K562 (cell line): ENCODE measurements at regions not wholly inside any gene's neighbourhood (a gene's known extent, or its start where the extent isn't known, plus 50 kb on each side); places are given as distances from the start of the nearest gene placed in this dataset.

Source experiments
- ATAC-seq: fragments of 200-7000 bp; cut with Tn5 transposase; 3 replicates; pipeline ENCODE4 v1.9.1; 2020; ENCODE audit warnings: moderate library complexity
- BruUV-seq: library from RNA; stranded (reverse); fragments of 400-500 nt; replicated peaks from 2 replicates; lab custom pipeline; 2021; lab: Mats Ljungman, UMichigan
- CTCF ChIA-PET: fragments of 300-600 bp; formaldehyde crosslinking; extraction: SDS; loops from one replicate; lab custom pipeline; 2021; ENCODE audit warnings: low intra/inter-chr PET ratio; lab: Yijun Ruan, JAX
- POLR2A ChIA-PET: fragments of 300-600, 350-650 bp; sonication (Branson Sonifier 250); formaldehyde crosslinking; extraction: SDS; loops from one replicate; lab custom pipeline; 2021; ENCODE audit warnings: antibody characterized with exemption, inconsistent platforms; lab: Yijun Ruan, JAX
- DNase-seq, 4 experiments: peaks; one replicate each; pipeline versions ENCODE4 v3.0.0 to v3.0.0-alpha.2; 2011 to 2018; ENCODE audit warnings: low spot score in 3 of 4, mixed read lengths in 3 of 4; ENCODE audit errors: extremely low read depth in 1 of 4
- FAIRE-seq: peaks from 2 replicates; lab custom pipeline; 2011; peaks lifted over from hg19 to GRCh38; lab: Jason Lieb, UNC
- H2AFZ ChIP-seq: 2 replicates; pipeline ENCODE4 v1.6.0; 2011; ENCODE audit warnings: low read depth, low read length, control low read depth, inconsistent platforms
- H3K27ac ChIP-seq: fragments of 200-600 bp; 3 replicates; pipeline ENCODE4 v1.8.0; 2011; ENCODE audit warnings: low read depth, mild to moderate bottlenecking, control low read depth, inconsistent platforms, low read length, moderate library complexity, mixed read lengths; ENCODE audit errors: extremely low read depth
- H3K27me3 ChIP-seq, 2 experiments: fragments of 300-600 bp in 1 of 2; 2 replicates in 1 of 2; 3 replicates in 1 of 2; pipeline versions ENCODE4 v1.6.0 to v1.8.0; 2011; ENCODE audit warnings: inconsistent platforms in 2 of 2, low read length in 2 of 2, mild to moderate bottlenecking in 1 of 2, mixed read lengths in 1 of 2, moderate library complexity in 1 of 2; ENCODE audit not compliant: control insufficient read depth in 2 of 2, insufficient read depth in 2 of 2
- H3K36me3 ChIP-seq: fragments of 300-600 bp; 3 replicates; pipeline ENCODE4 v1.8.0; 2011; ENCODE audit warnings: mild to moderate bottlenecking, low read length, inconsistent platforms; ENCODE audit not compliant: control insufficient read depth, insufficient read depth
- H3K4me1 ChIP-seq, 2 experiments: fragments of 200-600 bp in 1 of 2; replicated peaks in 1 of 2; 2 replicates in 1 of 2; 3 replicates in 1 of 2; pipeline versions ENCODE4 v1.5.1 to v1.8.0; 2011; ENCODE audit warnings: inconsistent platforms in 2 of 2, low read length in 2 of 2, mild to moderate bottlenecking in 1 of 2, mixed read lengths in 1 of 2, moderate library complexity in 1 of 2; ENCODE audit not compliant: control insufficient read depth in 2 of 2, insufficient read depth in 2 of 2
- H3K4me2 ChIP-seq: 2 replicates; pipeline ENCODE4 v1.6.1; 2011; ENCODE audit warnings: low read length, control low read depth, inconsistent platforms, mixed read lengths; ENCODE audit not compliant: insufficient read depth
- H3K4me3 ChIP-seq: fragments of 200-600 bp; sonication (generic), shearing (Covaris generic); 2 replicates; pipeline ENCODE4 v1.5.1; 2016; ENCODE audit warnings: control low read depth, inconsistent platforms
- H3K79me2 ChIP-seq: fragments of 200-600 bp; 3 replicates; pipeline ENCODE4 v1.8.0; 2011; ENCODE audit warnings: low read length, inconsistent platforms; ENCODE audit not compliant: control insufficient read depth, insufficient read depth
- H3K9ac ChIP-seq, 2 experiments: 2 replicates each; pipeline versions ENCODE4 v1.6.0 to v1.6.1; 2011; ENCODE audit warnings: low read depth in 2 of 2, low read length in 2 of 2, control low read depth in 1 of 2, inconsistent platforms in 1 of 2, mild to moderate bottlenecking in 1 of 2, mixed read lengths in 1 of 2; ENCODE audit not compliant: insufficient read depth in 1 of 2
- H3K9me1 ChIP-seq: one replicate; pipeline ENCODE4 v1.6.0; 2011; ENCODE audit warnings: inconsistent platforms, mild to moderate bottlenecking, low read length, moderate library complexity; ENCODE audit not compliant: control insufficient read depth, insufficient read depth
- H3K9me3 ChIP-seq: replicated peaks from 2 replicates; pipeline ENCODE4 v1.5.1; 2011; ENCODE audit warnings: low read depth, low read length, inconsistent platforms; ENCODE audit not compliant: control insufficient read depth, insufficient read depth
- H4K20me1 ChIP-seq: replicated peaks from 2 replicates; pipeline ENCODE4 v1.6.1; 2011; ENCODE audit warnings: low read length, inconsistent platforms, mixed read lengths; ENCODE audit not compliant: control insufficient read depth, insufficient read depth
- in situ Hi-C: fragments of 300-500 bp; cut with MboI; formaldehyde crosslinking; loops from 4 replicates; pipeline ENCODE4 v1.15.0; 2018; ENCODE audit warnings: inconsistent platforms, mixed read lengths
- intact Hi-C: fragments of 100-400 bp; cut with micrococcal nuclease; formaldehyde crosslinking; loops from 2 replicates; pipeline ENCODE4 v1.14.2; 2022
- TF ChIP-seq, protein P1 (sequence below): IDR thresholded peaks from 2 replicates; pipeline ENCODE4 v1.6.1; 2016; ENCODE audit warnings: missing genetic modification characterization, missing compliant biosample characterization
- TF ChIP-seq, protein P2 (sequence below): fragments of 250-450 bp; sonication (Bioruptor Pico); IDR thresholded peaks from 2 replicates; pipeline ENCODE4 v1.8.0; 2021; ENCODE audit warnings: mild to moderate bottlenecking, moderate library complexity
- TF ChIP-seq, protein P3 (sequence below): fragments of 450-650 bp; formaldehyde crosslinking; IDR thresholded peaks from 2 replicates; pipeline ENCODE4 v1.4.0; 2022; ENCODE audit warnings: missing genetic modification characterization
- TF ChIP-seq, protein P4 (sequence below): fragments of 250-450 bp; sonication (Bioruptor Pico); IDR thresholded peaks from 2 replicates; pipeline ENCODE4 v1.4.0; 2020

DNA sequence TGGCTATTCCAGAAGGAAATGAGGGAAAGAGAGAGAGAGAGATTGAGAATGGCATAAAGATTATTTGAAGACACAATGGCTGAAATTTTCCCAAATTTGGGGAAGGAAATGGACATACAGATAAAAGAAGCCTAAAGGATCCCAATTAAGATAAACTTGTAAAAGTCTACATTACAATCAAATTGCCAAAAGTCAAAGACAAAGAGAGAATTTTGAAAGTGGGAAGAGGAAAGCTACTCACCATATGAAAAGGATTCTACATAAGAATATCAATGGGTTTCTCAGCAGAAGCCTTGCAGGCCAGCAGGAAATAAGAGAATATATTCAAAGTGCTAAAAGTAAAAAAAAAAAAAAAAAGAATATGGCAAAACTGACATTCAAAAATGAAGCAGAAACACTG is 233.0 kb upstream of the NFIA start:
- no peak for FAIRE-seq

More for the DNA sequence above, 233.0 kb upstream of the NFIA start:
- H3K4me2 ChIP-seq, result no peak overlapping the region
- no TSS peak for BruUV-seq
- CTCF ChIA-PET, result no interaction called here
- no peaks in the 10 kb centered on the region for H3K79me2 ChIP-seq
- H4K20me1 ChIP-seq, result no peaks in the 10 kb centered on the region
- H3K4me3 ChIP-seq, result no peak overlapping the region
- H3K9me1 ChIP-seq, result no peaks in the 10 kb centered on the region
- in situ Hi-C loops, result no loop called here
- ATAC-seq (no peak), DNase-seq (no peak)
- no peak overlapping the region for H3K27ac ChIP-seq
- H2AFZ ChIP-seq, result no peak overlapping the region
- intact Hi-C loops, result loop anchor here (2.0 to 5.0 kb wide), 4 partner anchors 123 to 1003 kb away; no protein-coding TSS in a partner anchor
- H3K36me3 ChIP-seq, result no peaks in the 10 kb centered on the region
- H3K9me3 ChIP-seq, result no peaks in the 10 kb centered on the region
- no peak overlapping the region for H3K9ac ChIP-seq
- POLR2A ChIA-PET, result interaction anchor here (0.6 to 1.8 kb wide), 2 partner anchors 12 to 63 kb away, joined by 4 read pairs; no protein-coding TSS in a partner anchor
- H3K4me1 ChIP-seq, result no peaks in the 10 kb centered on the region
- TF ChIP-seq, protein P1, sequence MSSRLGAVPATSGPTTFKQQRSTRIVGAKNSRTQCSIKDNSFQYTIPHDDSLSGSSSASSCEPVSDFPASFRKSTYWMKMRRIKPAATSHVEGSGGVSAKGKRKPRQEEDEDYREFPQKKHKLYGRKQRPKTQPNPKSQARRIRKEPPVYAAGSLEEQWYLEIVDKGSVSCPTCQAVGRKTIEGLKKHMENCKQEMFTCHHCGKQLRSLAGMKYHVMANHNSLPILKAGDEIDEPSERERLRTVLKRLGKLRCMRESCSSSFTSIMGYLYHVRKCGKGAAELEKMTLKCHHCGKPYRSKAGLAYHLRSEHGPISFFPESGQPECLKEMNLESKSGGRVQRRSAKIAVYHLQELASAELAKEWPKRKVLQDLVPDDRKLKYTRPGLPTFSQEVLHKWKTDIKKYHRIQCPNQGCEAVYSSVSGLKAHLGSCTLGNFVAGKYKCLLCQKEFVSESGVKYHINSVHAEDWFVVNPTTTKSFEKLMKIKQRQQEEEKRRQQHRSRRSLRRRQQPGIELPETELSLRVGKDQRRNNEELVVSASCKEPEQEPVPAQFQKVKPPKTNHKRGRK (tag), result peak; percentile 9; the same call in 1 of the 2 replicates
- TF ChIP-seq, protein P2, sequence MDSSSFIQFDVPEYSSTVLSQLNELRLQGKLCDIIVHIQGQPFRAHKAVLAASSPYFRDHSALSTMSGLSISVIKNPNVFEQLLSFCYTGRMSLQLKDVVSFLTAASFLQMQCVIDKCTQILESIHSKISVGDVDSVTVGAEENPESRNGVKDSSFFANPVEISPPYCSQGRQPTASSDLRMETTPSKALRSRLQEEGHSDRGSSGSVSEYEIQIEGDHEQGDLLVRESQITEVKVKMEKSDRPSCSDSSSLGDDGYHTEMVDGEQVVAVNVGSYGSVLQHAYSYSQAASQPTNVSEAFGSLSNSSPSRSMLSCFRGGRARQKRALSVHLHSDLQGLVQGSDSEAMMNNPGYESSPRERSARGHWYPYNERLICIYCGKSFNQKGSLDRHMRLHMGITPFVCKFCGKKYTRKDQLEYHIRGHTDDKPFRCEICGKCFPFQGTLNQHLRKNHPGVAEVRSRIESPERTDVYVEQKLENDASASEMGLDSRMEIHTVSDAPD (CRISPR knock-in tag), result no peak
- TF ChIP-seq, protein P3, sequence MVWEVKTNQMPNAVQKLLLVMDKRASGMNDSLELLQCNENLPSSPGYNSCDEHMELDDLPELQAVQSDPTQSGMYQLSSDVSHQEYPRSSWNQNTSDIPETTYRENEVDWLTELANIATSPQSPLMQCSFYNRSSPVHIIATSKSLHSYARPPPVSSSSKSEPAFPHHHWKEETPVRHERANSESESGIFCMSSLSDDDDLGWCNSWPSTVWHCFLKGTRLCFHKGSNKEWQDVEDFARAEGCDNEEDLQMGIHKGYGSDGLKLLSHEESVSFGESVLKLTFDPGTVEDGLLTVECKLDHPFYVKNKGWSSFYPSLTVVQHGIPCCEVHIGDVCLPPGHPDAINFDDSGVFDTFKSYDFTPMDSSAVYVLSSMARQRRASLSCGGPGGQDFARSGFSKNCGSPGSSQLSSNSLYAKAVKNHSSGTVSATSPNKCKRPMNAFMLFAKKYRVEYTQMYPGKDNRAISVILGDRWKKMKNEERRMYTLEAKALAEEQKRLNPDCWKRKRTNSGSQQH (CRISPR knock-in tag), result no peak
- TF ChIP-seq, protein P4, sequence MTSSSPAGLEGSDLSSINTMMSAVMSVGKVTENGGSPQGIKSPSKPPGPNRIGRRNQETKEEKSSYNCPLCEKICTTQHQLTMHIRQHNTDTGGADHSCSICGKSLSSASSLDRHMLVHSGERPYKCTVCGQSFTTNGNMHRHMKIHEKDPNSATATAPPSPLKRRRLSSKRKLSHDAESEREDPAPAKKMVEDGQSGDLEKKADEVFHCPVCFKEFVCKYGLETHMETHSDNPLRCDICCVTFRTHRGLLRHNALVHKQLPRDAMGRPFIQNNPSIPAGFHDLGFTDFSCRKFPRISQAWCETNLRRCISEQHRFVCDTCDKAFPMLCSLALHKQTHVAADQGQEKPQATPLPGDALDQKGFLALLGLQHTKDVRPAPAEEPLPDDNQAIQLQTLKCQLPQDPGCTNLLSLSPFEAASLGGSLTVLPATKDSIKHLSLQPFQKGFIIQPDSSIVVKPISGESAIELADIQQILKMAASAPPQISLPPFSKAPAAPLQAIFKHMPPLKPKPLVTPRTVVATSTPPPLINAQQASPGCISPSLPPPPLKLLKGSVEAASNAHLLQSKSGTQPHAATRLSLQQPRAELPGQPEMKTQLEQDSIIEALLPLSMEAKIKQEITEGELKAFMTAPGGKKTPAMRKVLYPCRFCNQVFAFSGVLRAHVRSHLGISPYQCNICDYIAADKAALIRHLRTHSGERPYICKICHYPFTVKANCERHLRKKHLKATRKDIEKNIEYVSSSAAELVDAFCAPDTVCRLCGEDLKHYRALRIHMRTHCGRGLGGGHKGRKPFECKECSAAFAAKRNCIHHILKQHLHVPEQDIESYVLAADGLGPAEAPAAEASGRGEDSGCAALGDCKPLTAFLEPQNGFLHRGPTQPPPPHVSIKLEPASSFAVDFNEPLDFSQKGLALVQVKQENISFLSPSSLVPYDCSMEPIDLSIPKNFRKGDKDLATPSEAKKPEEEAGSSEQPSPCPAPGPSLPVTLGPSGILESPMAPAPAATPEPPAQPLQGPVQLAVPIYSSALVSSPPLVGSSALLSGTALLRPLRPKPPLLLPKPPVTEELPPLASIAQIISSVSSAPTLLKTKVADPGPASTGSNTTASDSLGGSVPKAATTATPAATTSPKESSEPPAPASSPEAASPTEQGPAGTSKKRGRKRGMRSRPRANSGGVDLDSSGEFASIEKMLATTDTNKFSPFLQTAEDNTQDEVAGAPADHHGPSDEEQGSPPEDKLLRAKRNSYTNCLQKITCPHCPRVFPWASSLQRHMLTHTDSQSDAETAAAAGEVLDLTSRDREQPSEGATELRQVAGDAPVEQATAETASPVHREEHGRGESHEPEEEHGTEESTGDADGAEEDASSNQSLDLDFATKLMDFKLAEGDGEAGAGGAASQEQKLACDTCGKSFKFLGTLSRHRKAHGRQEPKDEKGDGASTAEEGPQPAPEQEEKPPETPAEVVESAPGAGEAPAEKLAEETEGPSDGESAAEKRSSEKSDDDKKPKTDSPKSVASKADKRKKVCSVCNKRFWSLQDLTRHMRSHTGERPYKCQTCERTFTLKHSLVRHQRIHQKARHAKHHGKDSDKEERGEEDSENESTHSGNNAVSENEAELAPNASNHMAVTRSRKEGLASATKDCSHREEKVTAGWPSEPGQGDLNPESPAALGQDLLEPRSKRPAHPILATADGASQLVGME (CRISPR knock-in tag), result no peak
- no peaks in the 10 kb centered on the region for H3K27me3 ChIP-seq
